ENCODE measurements at regions not wholly inside any gene's neighbourhood (a gene's known extent, or its start where the extent isn't known, plus 50 kb on each side); places are given as distances from the start of the nearest gene placed in this dataset.

DNA sequence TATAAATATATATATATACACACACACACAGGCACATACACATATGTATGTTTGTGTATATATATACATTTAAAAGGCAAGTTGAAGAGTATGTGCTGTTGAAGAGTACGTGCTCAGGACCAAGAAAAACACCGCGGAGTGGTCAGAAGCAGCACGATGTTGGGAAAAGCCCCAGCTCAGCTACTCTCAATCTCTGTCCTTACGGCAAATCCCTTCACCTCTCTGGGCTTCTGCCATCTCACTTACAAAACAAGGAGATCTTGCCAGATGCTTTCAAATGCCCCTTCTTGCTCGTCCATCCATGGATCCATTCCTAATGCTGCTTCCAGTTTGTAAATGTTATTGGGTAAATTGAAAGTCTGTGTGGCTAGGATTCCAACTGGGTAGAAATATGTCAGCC lies 333.9 kb downstream of the BCL11A start:
- H3K4me3 ChIP-seq (ENCODE audit: low read length), result no peak overlapping the region
- TF ChIP-seq SMC3 (conservative IDR thresholded peaks at IDR 0.05; ENCODE audit: poor library complexity) (no peak), TAF1 (IDR thresholded peaks at IDR 0.05; ENCODE audit: low read depth) (no peak), REST (IDR thresholded peaks at IDR 0.05; ENCODE audit: borderline replicate concordance) (no peak), MXI1 (conservative IDR thresholded peaks at IDR 0.05; ENCODE audit: poor library complexity, severe bottlenecking) (no peak), POLR2AphosphoS5 (IDR thresholded peaks at IDR 0.05) (no peak), RAD21 (conservative IDR thresholded peaks at IDR 0.05) (no peak), EP300 (conservative IDR thresholded peaks at IDR 0.05; ENCODE audit: poor library complexity, severe bottlenecking) (no peak), CTCF (IDR thresholded peaks at IDR 0.05; ENCODE audit: poor library complexity, severe bottlenecking) (no peak), EZH2 (IDR thresholded peaks at IDR 0.05; ENCODE audit: borderline replicate concordance, insufficient read depth, low read length, poor library complexity, severe bottlenecking) (no peak)
- no peaks in the 10 kb centered on the region for H3F3A ChIP-seq (ENCODE audit: insufficient read depth, low read length, poor library complexity, severe bottlenecking)

GRCh38 chr2:60216452-60216995 lies 336.9 kb downstream of the BCL11A start:
- Histone ChIP-seq H3K9me3 (ENCODE audit: low read length) (no peaks in the 10 kb centered on the region), H4K20me1 (ENCODE audit: insufficient read depth) (no peaks in the 10 kb centered on the region), H3F3A (ENCODE audit: insufficient read depth, low read length, poor library complexity, severe bottlenecking) (no peaks in the 10 kb centered on the region), H3K36me3 (ENCODE audit: insufficient read depth, low read length) (no peaks in the 10 kb centered on the region), H3K79me2 (replicated peaks; ENCODE audit: insufficient read depth, low read length) (no peaks in the 10 kb centered on the region), H3K4me2 (ENCODE audit: low read length) (no peak overlapping the region), H3K9ac (ENCODE audit: low read length) (no peak overlapping the region), H3K4me3 (ENCODE audit: low read length) (no peak overlapping the region), H3K27ac (ENCODE audit: low read length) (no peak overlapping the region), H3K27me3 (ENCODE audit: insufficient read depth, low read depth, low read length) (no peaks in the 10 kb centered on the region), H2AFZ (ENCODE audit: low read depth, low read length) (no peak overlapping the region), H3K9me2 (ENCODE audit: insufficient read depth, low read length) (no peaks in the 10 kb centered on the region)
- no peak for TF ChIP-seq POLR2AphosphoS5 (IDR thresholded peaks at IDR 0.05)
- TF ChIP-seq CTCF (IDR thresholded peaks at IDR 0.05; ENCODE audit: poor library complexity, severe bottlenecking), result no peak
- TF ChIP-seq MXI1 (conservative IDR thresholded peaks at IDR 0.05; ENCODE audit: poor library complexity, severe bottlenecking), result no peak
- TF ChIP-seq REST (IDR thresholded peaks at IDR 0.05; ENCODE audit: borderline replicate concordance), result no peak
- TF ChIP-seq TAF1 (IDR thresholded peaks at IDR 0.05; ENCODE audit: low read depth), result no peak
- no peak for TF ChIP-seq RAD21 (conservative IDR thresholded peaks at IDR 0.05)
- no peak for TF ChIP-seq EZH2 (IDR thresholded peaks at IDR 0.05; ENCODE audit: borderline replicate concordance, insufficient read depth, low read length, poor library complexity, severe bottlenecking)
- no peak for TF ChIP-seq SMC3 (conservative IDR thresholded peaks at IDR 0.05; ENCODE audit: poor library complexity)
- no peak for TF ChIP-seq EP300 (conservative IDR thresholded peaks at IDR 0.05; ENCODE audit: poor library complexity, severe bottlenecking)

More for the DNA sequence above, 333.9 kb downstream of the BCL11A start:
- Histone ChIP-seq H3K9me2 (ENCODE audit: insufficient read depth, low read length) (no peaks in the 10 kb centered on the region), H3K9me3 (ENCODE audit: low read length) (no peaks in the 10 kb centered on the region), H3K27ac (ENCODE audit: low read length) (no peak overlapping the region), H3K36me3 (ENCODE audit: insufficient read depth, low read length) (no peaks in the 10 kb centered on the region), H2AFZ (ENCODE audit: low read depth, low read length) (no peak overlapping the region), H3K9ac (ENCODE audit: low read length) (no peak overlapping the region), H3K4me2 (ENCODE audit: low read length) (no peak overlapping the region), H3K79me2 (replicated peaks; ENCODE audit: insufficient read depth, low read length) (no peaks in the 10 kb centered on the region), H3K27me3 (ENCODE audit: insufficient read depth, low read depth, low read length) (no peaks in the 10 kb centered on the region), H4K20me1 (ENCODE audit: insufficient read depth) (no peaks in the 10 kb centered on the region)
